Endothelial cell (in vitro differentiated cells): ENCODE measurements at regions not wholly inside any gene's neighbourhood (a gene's known extent, or its start where the extent isn't known, plus 50 kb on each side); places are given as distances from the start of the nearest gene placed in this dataset.

ENCODE experiments used
- DNase-seq: peaks from one replicate; pipeline ENCODE4 v3.0.0; 2021; ENCODE audit warnings: low spot score
- H3K27ac Mint-ChIP-seq: one replicate; pipeline ENCODE4 v1.8.0; 2021; ENCODE audit warnings: mixed read lengths, inconsistent platforms; ENCODE audit not compliant: unreplicated experiment
- H3K27me3 Mint-ChIP-seq: one replicate; pipeline ENCODE4 v1.8.0; 2021; ENCODE audit warnings: mild to moderate bottlenecking, moderate library complexity, mixed read lengths, inconsistent platforms; ENCODE audit not compliant: unreplicated experiment
- H3K36me3 Mint-ChIP-seq: one replicate; pipeline ENCODE4 v1.8.0; 2021; ENCODE audit warnings: mild to moderate bottlenecking, low read depth, mixed read lengths, inconsistent platforms; ENCODE audit not compliant: unreplicated experiment
- H3K4me1 Mint-ChIP-seq: one replicate; pipeline ENCODE4 v1.8.0; 2021; ENCODE audit warnings: mild to moderate bottlenecking, mixed read lengths, inconsistent platforms; ENCODE audit not compliant: unreplicated experiment
- H3K4me3 Mint-ChIP-seq: one replicate; pipeline ENCODE4 v1.8.0; 2021; ENCODE audit warnings: mild to moderate bottlenecking, mixed read lengths, inconsistent platforms; ENCODE audit not compliant: unreplicated experiment
- H3K9me3 Mint-ChIP-seq: one replicate; pipeline ENCODE4 v1.8.0; 2021; ENCODE audit warnings: mixed read lengths, inconsistent platforms; ENCODE audit not compliant: unreplicated experiment
- CTCF ChIP-seq: fragments of 200-600 bp; sonication (generic); IDR thresholded peaks from one replicate; pipeline ENCODE4 v1.5.0; 2021; ENCODE audit warnings: antibody characterized with exemption; ENCODE audit not compliant: unreplicated experiment

- no peak for TF ChIP-seq CTCF
- peaks cover 4% of the 10 kb centered on the region for H3K4me1 Mint-ChIP-seq
Observed at GRCh38 chr21:20852866-20853265, 145.3 kb upstream of the NCAM2 start.

GRCh38 chr21:20856926-20857325 lies 141.3 kb upstream of the NCAM2 start:
- no peak for DNase-seq
- Mint-ChIP-seq H3K36me3 (no peaks in the 10 kb centered on the region), H3K9me3 (no peaks in the 10 kb centered on the region), H3K4me3 (no peak overlapping the region), H3K27me3 (peaks cover 3% of the 10 kb centered on the region), H3K4me1 (peaks cover 4% of the 10 kb centered on the region), H3K27ac (no peak overlapping the region)
- no peak for TF ChIP-seq CTCF

More at GRCh38 chr21:20852866-20853265, 145.3 kb upstream of the NCAM2 start:
- DNase-seq, result no peak
- H3K36me3 Mint-ChIP-seq, result no peaks in the 10 kb centered on the region
- no peaks in the 10 kb centered on the region for H3K27me3 Mint-ChIP-seq
- H3K4me3 Mint-ChIP-seq, result no peak overlapping the region
- no peaks in the 10 kb centered on the region for H3K9me3 Mint-ChIP-seq
- no peak overlapping the region for H3K27ac Mint-ChIP-seq

- Mint-ChIP-seq H3K4me3 (no peak overlapping the region), H3K27me3 (no peaks in the 10 kb centered on the region), H3K36me3 (no peaks in the 10 kb centered on the region), H3K9me3 (no peaks in the 10 kb centered on the region), H3K27ac (no peak overlapping the region), H3K4me1 (no peaks in the 10 kb centered on the region)
- no peak for TF ChIP-seq CTCF
- DNase-seq, result no peak
Observed at GRCh38 chr21:20874202-20874601, 124.0 kb upstream of the NCAM2 start.

- H3K27me3 Mint-ChIP-seq, result no peaks in the 10 kb centered on the region
- no peaks in the 10 kb centered on the region for H3K9me3 Mint-ChIP-seq
- no peak overlapping the region for H3K27ac Mint-ChIP-seq
- H3K36me3 Mint-ChIP-seq, result no peaks in the 10 kb centered on the region
- H3K4me3 Mint-ChIP-seq, result no peak overlapping the region
- no peaks in the 10 kb centered on the region for H3K4me1 Mint-ChIP-seq
- no peak for TF ChIP-seq CTCF
- DNase-seq, result no peak
Observed at GRCh38 chr21:20875742-20876141, 122.5 kb upstream of the NCAM2 start.

GRCh38 chr21:20877976-20878375 lies 120.2 kb upstream of the NCAM2 start:
- Mint-ChIP-seq H3K27me3 (no peaks in the 10 kb centered on the region), H3K36me3 (no peaks in the 10 kb centered on the region), H3K9me3 (no peaks in the 10 kb centered on the region), H3K27ac (no peak overlapping the region), H3K4me1 (no peaks in the 10 kb centered on the region), H3K4me3 (no peak overlapping the region)
- TF ChIP-seq CTCF, result no peak
- no peak for DNase-seq
